ENCODE measurements at regions not wholly inside any gene's neighbourhood (a gene's known extent, or its start where the extent isn't known, plus 50 kb on each side); places are given as distances from the start of the nearest gene placed in this dataset.
A peak's percentile ranks its signal among the peaks of the same experiment; 100 is the strongest.

GRCh38 chr11:31995032-31995431 lies 95.8 kb upstream of the RCN1 start:
- Histone ChIP-seq H3K9me3 (ENCODE audit: low read length) (no peaks in the 10 kb centered on the region), H3K4me3 (ENCODE audit: low read length) (no peak overlapping the region), H3K4me1 (ENCODE audit: insufficient read depth, low read length) (no peaks in the 10 kb centered on the region), H3K36me3 (ENCODE audit: insufficient read depth, low read length) (no peaks in the 10 kb centered on the region), H3K27me3 (ENCODE audit: insufficient read depth, low read length) (peaks cover 22% of the 10 kb centered on the region), H2AFZ (ENCODE audit: low read depth, low read length) (no peak overlapping the region)

GRCh38 chr11:31987118-31988005 lies 103.5 kb upstream of the RCN1 start:
- peaks cover 4% of the 10 kb centered on the region for H3K9me3 ChIP-seq (ENCODE audit: low read length)
- peaks cover 38% of the 10 kb centered on the region for H3K27me3 ChIP-seq (ENCODE audit: insufficient read depth, low read length)
- peak overlapping the region; percentile 18 for H3K4me3 ChIP-seq (ENCODE audit: low read length)
- no peaks in the 10 kb centered on the region for H3K4me1 ChIP-seq (ENCODE audit: insufficient read depth, low read length)
- peak overlapping the region; percentile 58 for H2AFZ ChIP-seq (ENCODE audit: low read depth, low read length)
- no peaks in the 10 kb centered on the region for H3K36me3 ChIP-seq (ENCODE audit: insufficient read depth, low read length)

GRCh38 chr11:31986201-31986889 lies 104.5 kb upstream of the RCN1 start:
- Histone ChIP-seq H3K4me3 (ENCODE audit: low read length) (no peak overlapping the region), H3K4me1 (ENCODE audit: insufficient read depth, low read length) (no peaks in the 10 kb centered on the region), H3K9me3 (ENCODE audit: low read length) (peaks cover 4% of the 10 kb centered on the region), H3K36me3 (ENCODE audit: insufficient read depth, low read length) (no peaks in the 10 kb centered on the region), H3K27me3 (ENCODE audit: insufficient read depth, low read length) (peaks cover 38% of the 10 kb centered on the region), H2AFZ (ENCODE audit: low read depth, low read length) (no peak overlapping the region)

GRCh38 chr11:31981457-31981856 lies 109.4 kb upstream of the RCN1 start:
- Histone ChIP-seq H3K4me3 (ENCODE audit: low read length) (no peak overlapping the region), H3K4me1 (ENCODE audit: insufficient read depth, low read length) (no peaks in the 10 kb centered on the region), H2AFZ (ENCODE audit: low read depth, low read length) (no peak overlapping the region), H3K36me3 (ENCODE audit: insufficient read depth, low read length) (no peaks in the 10 kb centered on the region), H3K27me3 (ENCODE audit: insufficient read depth, low read length) (peaks cover 11% of the 10 kb centered on the region), H3K9me3 (ENCODE audit: low read length) (no peaks in the 10 kb centered on the region)

GRCh38 chr11:31977343-31977742 lies 113.5 kb upstream of the RCN1 start:
- no peak overlapping the region for H2AFZ ChIP-seq (ENCODE audit: low read depth, low read length)

GRCh38 chr11:31974366-31975136 lies 116.3 kb upstream of the RCN1 start:
- H3K36me3 ChIP-seq (ENCODE audit: insufficient read depth, low read length) = no peaks in the 10 kb centered on the region
- peaks cover 5% of the 10 kb centered on the region for H3K9me3 ChIP-seq (ENCODE audit: low read length)
- H3K4me1 ChIP-seq (ENCODE audit: insufficient read depth, low read length) = no peaks in the 10 kb centered on the region
- no peak overlapping the region for H3K4me3 ChIP-seq (ENCODE audit: low read length)
- no peak overlapping the region for H2AFZ ChIP-seq (ENCODE audit: low read depth, low read length)
- H3K27me3 ChIP-seq (ENCODE audit: insufficient read depth, low read length) = peaks cover 6% of the 10 kb centered on the region

More at GRCh38 chr11:31977343-31977742, 113.5 kb upstream of the RCN1 start:
- H3K4me1 ChIP-seq (ENCODE audit: insufficient read depth, low read length) = no peaks in the 10 kb centered on the region
- no peaks in the 10 kb centered on the region for H3K36me3 ChIP-seq (ENCODE audit: insufficient read depth, low read length)
- peaks cover 11% of the 10 kb centered on the region for H3K27me3 ChIP-seq (ENCODE audit: insufficient read depth, low read length)
- no peaks in the 10 kb centered on the region for H3K9me3 ChIP-seq (ENCODE audit: low read length)
- no peak overlapping the region for H3K4me3 ChIP-seq (ENCODE audit: low read length)

- H3K27me3 ChIP-seq (ENCODE audit: insufficient read depth, low read length) = peaks cover 6% of the 10 kb centered on the region
- no peaks in the 10 kb centered on the region for H3K36me3 ChIP-seq (ENCODE audit: insufficient read depth, low read length)
- peaks cover 5% of the 10 kb centered on the region for H3K9me3 ChIP-seq (ENCODE audit: low read length)
- no peak overlapping the region for H2AFZ ChIP-seq (ENCODE audit: low read depth, low read length)
- H3K4me3 ChIP-seq (ENCODE audit: low read length) = no peak overlapping the region
- peaks cover 5% of the 10 kb centered on the region for H3K4me1 ChIP-seq (ENCODE audit: insufficient read depth, low read length)
These were observed 117.7 kb upstream of the RCN1 start for GRCh38 chr11:31973172-31973571.

GRCh38 chr11:31972623-31973022 lies 118.3 kb upstream of the RCN1 start:
- Histone ChIP-seq H3K27me3 (ENCODE audit: insufficient read depth, low read length) (peaks cover 3% of the 10 kb centered on the region), H3K4me1 (ENCODE audit: insufficient read depth, low read length) (peaks cover 10% of the 10 kb centered on the region)

GRCh38 chr11:31969359-31969702 lies 121.5 kb upstream of the RCN1 start:
- peaks cover 5% of the 10 kb centered on the region for H3K9me3 ChIP-seq (ENCODE audit: low read length)
- no peak overlapping the region for H3K4me3 ChIP-seq (ENCODE audit: low read length)
- no peaks in the 10 kb centered on the region for H3K27me3 ChIP-seq (ENCODE audit: insufficient read depth, low read length)
- H3K36me3 ChIP-seq (ENCODE audit: insufficient read depth, low read length) = no peaks in the 10 kb centered on the region
- no peak overlapping the region for H2AFZ ChIP-seq (ENCODE audit: low read depth, low read length)
- peaks cover 20% of the 10 kb centered on the region for H3K4me1 ChIP-seq (ENCODE audit: insufficient read depth, low read length)

More at GRCh38 chr11:31972623-31973022, 118.3 kb upstream of the RCN1 start:
- no peaks in the 10 kb centered on the region for H3K36me3 ChIP-seq (ENCODE audit: insufficient read depth, low read length)
- H3K4me3 ChIP-seq (ENCODE audit: low read length) = no peak overlapping the region
- no peak overlapping the region for H2AFZ ChIP-seq (ENCODE audit: low read depth, low read length)
- peaks cover 5% of the 10 kb centered on the region for H3K9me3 ChIP-seq (ENCODE audit: low read length)

GRCh38 chr11:31968461-31969358 lies 122.2 kb upstream of the RCN1 start:
- no peaks in the 10 kb centered on the region for H3K36me3 ChIP-seq (ENCODE audit: insufficient read depth, low read length)
- no peaks in the 10 kb centered on the region for H3K27me3 ChIP-seq (ENCODE audit: insufficient read depth, low read length)
- no peak overlapping the region for H3K4me3 ChIP-seq (ENCODE audit: low read length)
- peaks cover 5% of the 10 kb centered on the region for H3K9me3 ChIP-seq (ENCODE audit: low read length)
- H3K4me1 ChIP-seq (ENCODE audit: insufficient read depth, low read length) = peaks cover 20% of the 10 kb centered on the region
- H2AFZ ChIP-seq (ENCODE audit: low read depth, low read length) = no peak overlapping the region

GRCh38 chr11:31967404-31968130 lies 123.3 kb upstream of the RCN1 start:
- H2AFZ ChIP-seq (ENCODE audit: low read depth, low read length) = peak overlapping the region; percentile 16
- peaks cover 20% of the 10 kb centered on the region for H3K4me1 ChIP-seq (ENCODE audit: insufficient read depth, low read length)
- no peaks in the 10 kb centered on the region for H3K36me3 ChIP-seq (ENCODE audit: insufficient read depth, low read length)
- H3K4me3 ChIP-seq (ENCODE audit: low read length) = no peak overlapping the region
- H3K27me3 ChIP-seq (ENCODE audit: insufficient read depth, low read length) = no peaks in the 10 kb centered on the region
- peaks cover 5% of the 10 kb centered on the region for H3K9me3 ChIP-seq (ENCODE audit: low read length)

GRCh38 chr11:31966846-31967245 lies 124.0 kb upstream of the RCN1 start:
- Histone ChIP-seq H3K9me3 (ENCODE audit: low read length) (peaks cover 5% of the 10 kb centered on the region), H3K4me3 (ENCODE audit: low read length) (no peak overlapping the region), H3K36me3 (ENCODE audit: insufficient read depth, low read length) (no peaks in the 10 kb centered on the region), H3K27me3 (ENCODE audit: insufficient read depth, low read length) (no peaks in the 10 kb centered on the region), H2AFZ (ENCODE audit: low read depth, low read length) (no peak overlapping the region), H3K4me1 (ENCODE audit: insufficient read depth, low read length) (peaks cover 20% of the 10 kb centered on the region)

Data from neuron (in vitro differentiated cells).